DOHH2 (cell line): ENCODE measurements at regions not wholly inside any gene's neighbourhood (a gene's known extent, or its start where the extent isn't known, plus 50 kb on each side); places are given as distances from the start of the nearest gene placed in this dataset.

Experiments
- H3F3A ChIP-seq: fragments of 200-600 bp; sonication (generic), shearing (Covaris generic); 2 replicates; pipeline ENCODE4 v1.6.0; 2016; ENCODE audit warnings: antibody characterized with exemption, mild to moderate bottlenecking; ENCODE audit not compliant: control insufficient read depth, insufficient read depth
- H3K27ac ChIP-seq: fragments of 200-600 bp; sonication (generic); 2 replicates; pipeline ENCODE4 v1.5.1; 2014; ENCODE audit warnings: low read depth, mild to moderate bottlenecking, low read length, moderate library complexity
- H3K27me3 ChIP-seq: fragments of 200-600 bp; sonication (generic); 2 replicates; pipeline ENCODE4 v1.6.1; 2014; ENCODE audit warnings: mild to moderate bottlenecking, low read length, mixed read lengths; ENCODE audit not compliant: control insufficient read depth
- H3K36me3 ChIP-seq: fragments of 200-600 bp; sonication (generic); 2 replicates; pipeline ENCODE4 v1.6.1; 2014; ENCODE audit warnings: mild to moderate bottlenecking, low read length, moderate library complexity, mixed read lengths; ENCODE audit not compliant: control insufficient read depth
- H3K4me1 ChIP-seq: fragments of 200-600 bp; sonication (generic); 2 replicates; pipeline ENCODE4 v1.6.1; 2014; ENCODE audit warnings: mild to moderate bottlenecking, low read length, mixed read lengths; ENCODE audit not compliant: control insufficient read depth
- H3K4me2 ChIP-seq: fragments of 200-600 bp; sonication (generic); 2 replicates; pipeline ENCODE4 v1.6.0; 2014; ENCODE audit warnings: mild to moderate bottlenecking, low read length, moderate library complexity
- H3K4me3 ChIP-seq: fragments of 200-600 bp; sonication (generic); 2 replicates; pipeline ENCODE4 v1.5.1; 2014; ENCODE audit warnings: mild to moderate bottlenecking, low read length, mixed read lengths
- H3K79me2 ChIP-seq: fragments of 200-600 bp; sonication (generic); 2 replicates; pipeline ENCODE4 v1.6.1; 2014; ENCODE audit warnings: mild to moderate bottlenecking, low read length, mixed read lengths; ENCODE audit not compliant: control insufficient read depth
- H3K9me2 ChIP-seq: fragments of 200-600 bp; sonication (generic); replicated peaks from 2 replicates; pipeline ENCODE4 v1.6.1; 2014; ENCODE audit warnings: mild to moderate bottlenecking, low read length, mixed read lengths; ENCODE audit not compliant: control insufficient read depth
- H3K9me3 ChIP-seq: fragments of 200-600 bp; sonication (generic); 2 replicates; pipeline ENCODE4 v1.6.1; 2014; ENCODE audit warnings: antibody characterized with exemption, low read length, mixed read lengths; ENCODE audit not compliant: control insufficient read depth, insufficient read depth
- H4K20me1 ChIP-seq: fragments of 200-600 bp; sonication (generic); 2 replicates; pipeline ENCODE4 v1.6.0; 2014; ENCODE audit warnings: low read depth, mild to moderate bottlenecking, antibody characterized with exemption, low read length, moderate library complexity; ENCODE audit not compliant: control insufficient read depth, insufficient read depth
- CTCF ChIP-seq: fragments of 200-600 bp; sonication (generic); IDR thresholded peaks from one replicate; pipeline ENCODE4 v1.5.1; 2014; ENCODE audit warnings: antibody characterized with exemption, mild to moderate bottlenecking, low read depth, low read length; ENCODE audit not compliant: poor library complexity, severe bottlenecking
- EZH2phosphoT487 ChIP-seq: fragments of 200-600 bp; sonication (generic); IDR thresholded peaks from 2 replicates; pipeline ENCODE4 v1.6.1; 2017; ENCODE audit warnings: borderline replicate concordance, mild to moderate bottlenecking, antibody characterized with exemption, low read length, moderate library complexity, mixed read lengths

- H3K9me3 ChIP-seq, result no peaks in the 10 kb centered on the region
- no peaks in the 10 kb centered on the region for H3F3A ChIP-seq
- H3K4me3 ChIP-seq, result no peak overlapping the region
- H4K20me1 ChIP-seq, result no peaks in the 10 kb centered on the region; the same call in 1 of the 2 replicates
- H3K4me2 ChIP-seq, result no peak overlapping the region
- H3K79me2 ChIP-seq, result no peaks in the 10 kb centered on the region
- no peak overlapping the region for H3K27ac ChIP-seq
- H3K36me3 ChIP-seq, result no peaks in the 10 kb centered on the region
- peaks cover 11% of the 10 kb centered on the region for H3K27me3 ChIP-seq
- TF ChIP-seq EZH2phosphoT487 (no peak), CTCF (no peak)
- peaks cover 15% of the 10 kb centered on the region for H3K4me1 ChIP-seq
- H3K9me2 ChIP-seq, result no peaks in the 10 kb centered on the region
These were observed 61.1 kb upstream of the ARAP3 start for GRCh38 chr5:141742866-141743851.

DNA sequence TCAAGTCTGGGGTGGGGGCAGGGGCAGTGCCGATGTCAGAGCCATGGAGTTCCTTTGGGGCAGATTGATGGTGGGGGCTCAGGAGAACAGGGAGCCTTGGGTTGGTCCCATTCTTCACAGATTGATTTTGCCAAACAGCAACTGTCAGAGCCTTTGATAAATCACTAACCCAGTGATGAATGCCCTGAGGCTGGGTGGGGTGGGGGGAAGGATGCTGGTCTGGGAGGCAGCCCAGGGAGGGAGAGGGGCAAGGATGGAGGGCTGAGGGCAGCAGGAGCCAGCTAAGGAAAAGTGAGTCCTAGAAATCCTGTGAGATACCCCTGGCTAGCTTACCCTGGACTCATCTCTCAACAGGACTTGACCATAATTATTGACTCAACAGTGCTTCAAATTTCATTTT is 60.1 kb upstream of the ARAP3 start:
- no peak overlapping the region for H3K4me2 ChIP-seq
- H3K27ac ChIP-seq, result no peak overlapping the region

DNA sequence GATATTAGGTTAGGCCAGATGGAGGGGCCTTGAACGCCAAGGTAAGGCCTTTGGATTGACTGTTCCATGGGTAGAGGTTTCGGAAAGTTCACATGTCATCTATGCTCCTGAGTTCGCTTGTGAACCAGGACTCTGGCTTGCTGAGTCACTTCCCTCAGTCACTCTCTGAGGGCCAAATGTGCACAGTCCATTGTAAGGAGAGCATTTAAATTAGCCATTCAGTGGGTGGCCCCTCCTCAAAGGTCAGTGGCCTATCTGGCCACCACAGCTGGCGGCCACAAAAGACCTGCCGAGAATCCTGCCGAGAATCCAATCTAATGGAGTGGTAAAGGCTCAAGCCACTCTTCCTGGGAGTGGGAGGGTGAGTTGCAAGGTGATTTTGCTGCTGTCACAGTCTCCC is 58.9 kb upstream of the ARAP3 start:
- TF ChIP-seq CTCF (no peak), EZH2phosphoT487 (no peak)
- no peaks in the 10 kb centered on the region for H3K36me3 ChIP-seq
- no peaks in the 10 kb centered on the region for H3F3A ChIP-seq
- H3K4me1 ChIP-seq, result no peaks in the 10 kb centered on the region
- H3K4me2 ChIP-seq, result no peak overlapping the region
- H3K4me3 ChIP-seq, result no peak overlapping the region
- H3K9me2 ChIP-seq, result no peaks in the 10 kb centered on the region
- no peaks in the 10 kb centered on the region for H3K9me3 ChIP-seq
- peaks cover 21% of the 10 kb centered on the region; the same call in 1 of the 2 replicates for H3K27me3 ChIP-seq
- H3K79me2 ChIP-seq, result no peaks in the 10 kb centered on the region
- H4K20me1 ChIP-seq, result no peaks in the 10 kb centered on the region
- no peak overlapping the region for H3K27ac ChIP-seq

More for the DNA sequence above, 60.1 kb upstream of the ARAP3 start:
- Histone ChIP-seq H3K27me3 (peaks cover 13% of the 10 kb centered on the region; the same call in 1 of the 2 replicates), H3K9me3 (no peaks in the 10 kb centered on the region), H3K4me1 (peaks cover 5% of the 10 kb centered on the region), H3K36me3 (no peaks in the 10 kb centered on the region), H3F3A (no peaks in the 10 kb centered on the region), H3K4me3 (no peak overlapping the region), H4K20me1 (no peaks in the 10 kb centered on the region), H3K79me2 (no peaks in the 10 kb centered on the region), H3K9me2 (no peaks in the 10 kb centered on the region)
- no peak for TF ChIP-seq EZH2phosphoT487

DNA sequence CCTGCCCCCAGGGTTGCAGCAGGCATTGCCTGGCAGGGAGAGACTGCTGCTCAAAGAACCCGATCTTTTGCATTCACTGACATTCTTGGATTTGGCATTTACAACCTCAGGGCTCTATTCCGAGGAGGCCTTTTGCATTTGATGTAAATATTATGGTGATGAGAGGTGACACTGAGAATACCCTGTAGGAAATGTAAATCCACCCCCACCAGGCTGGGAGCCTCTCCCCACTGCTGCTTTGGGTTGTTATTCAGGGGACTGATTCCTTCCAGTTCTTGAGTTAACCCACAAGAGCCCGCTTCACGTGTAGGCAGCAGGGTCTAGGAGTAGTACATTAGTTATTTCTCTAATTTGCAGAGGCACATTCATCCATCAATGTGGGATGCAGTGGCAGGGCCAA is 55.5 kb upstream of the ARAP3 start:
- no peaks in the 10 kb centered on the region for H3F3A ChIP-seq
- no peaks in the 10 kb centered on the region for H3K9me3 ChIP-seq
- no peaks in the 10 kb centered on the region for H3K36me3 ChIP-seq
- peaks cover 29% of the 10 kb centered on the region for H3K4me1 ChIP-seq
- no peak overlapping the region for H3K27ac ChIP-seq
- no peaks in the 10 kb centered on the region for H3K79me2 ChIP-seq
- H3K9me2 ChIP-seq, result no peaks in the 10 kb centered on the region
- no peak overlapping the region for H3K4me3 ChIP-seq
- TF ChIP-seq CTCF, result no peak
- no peak for TF ChIP-seq EZH2phosphoT487
- no peaks in the 10 kb centered on the region for H4K20me1 ChIP-seq
- peaks cover 15% of the 10 kb centered on the region; the same call in 1 of the 2 replicates for H3K27me3 ChIP-seq
- H3K4me2 ChIP-seq, result no peak overlapping the region
